Stomach (tissue), 8 donors: ENCODE measurements at regions not wholly inside any gene's neighbourhood (a gene's known extent, or its start where the extent isn't known, plus 50 kb on each side); places are given as distances from the start of the nearest gene placed in this dataset.

Experiments
- DNase-seq, 2 donors: peaks; one replicate each; pipeline versions ENCODE4 v3.0.0 to v3.0.0-alpha.2; 2013 to 2019
- H3K27ac ChIP-seq, 5 donors: fragments of 200-600 bp in 4 of 5; sonication (generic) in 4 of 5; one replicate each; pipeline ENCODE4 v1.5.1; 2013 to 2019; ENCODE audit warnings: mild to moderate bottlenecking in 1 of 5, moderate library complexity in 1 of 5
- H3K27me3 ChIP-seq, 3 donors: fragments of 200-600 bp; sonication (generic); one replicate each; pipeline ENCODE4 v1.5.1; 2017 to 2019; ENCODE audit warnings: mixed run types in 1 of 3
- H3K36me3 ChIP-seq, 4 donors: fragments of 200-600 bp; sonication (generic); 1 replicate in 3 of 4; 2 replicates in 1 of 4; pipeline ENCODE4 v1.5.1; 2016 to 2019
- H3K4me1 ChIP-seq, 4 donors: fragments of 200-600 bp; sonication (generic); one replicate each; pipeline ENCODE4 v1.5.1; 2016 to 2019
- H3K4me3 ChIP-seq, 4 donors: fragments of 200-600 bp; sonication (generic) in 3 of 4; one replicate each; pipeline ENCODE4 v1.5.1; 2016 to 2019; ENCODE audit warnings: mild to moderate bottlenecking in 1 of 4
- H3K9me3 ChIP-seq, 4 donors: fragments of 200-600 bp; sonication (generic); one replicate each; pipeline ENCODE4 v1.5.1; 2016 to 2019
- CTCF ChIP-seq, 7 experiments: fragments of 450-650 bp in 4 of 7; fragments of 200-600 bp in 3 of 7; sonication (generic) in 3 of 7; IDR thresholded peaks; one replicate each; pipeline ENCODE4 v1.5.1; 2016 to 2019; ENCODE audit warnings: antibody characterized with exemption in 7 of 7, control low read depth in 2 of 7, mild to moderate bottlenecking in 1 of 7
- EP300 ChIP-seq: sonication (generic); formaldehyde crosslinking; IDR thresholded peaks from one replicate; pipeline ENCODE4 v1.6.1; 2017; ENCODE audit warnings: antibody characterized with exemption
- POLR2A ChIP-seq, 4 donors: fragments of 450-650 bp; IDR thresholded peaks; one replicate each; pipeline ENCODE4 v1.6.1; 2016; ENCODE audit warnings: antibody characterized with exemption in 4 of 4, control low read depth in 2 of 4, mild to moderate bottlenecking in 1 of 4, moderate library complexity in 1 of 4
- POLR2AphosphoS5 ChIP-seq, 3 donors: sonication (generic); formaldehyde crosslinking; IDR thresholded peaks; one replicate each; pipeline ENCODE4 v1.6.1; 2016; ENCODE audit warnings: antibody characterized with exemption in 3 of 3
- WGBS, 5 donors: extraction: QIAGEN DNeasy Blood & Tissue Kit in 3 of 5; methylation state at CpG; one replicate each; pipeline versions ENCODE4 v1.1.5 to v1.1.7; 2013 to 2018; 5-methylcytosine and 5-hydroxymethylcytosine counted together
- intact Hi-C: fragments of 100-400 bp; cut with DNase I; formaldehyde crosslinking; loops from one replicate; pipeline ENCODE4 v1.15.1; 2023; ENCODE audit warnings: low total_unique reads
- donor health status: healthy with polysubstance abuse.
- donor health status: Bipolar disorder and iron deficiency.
- donor health status: healthy.

GRCh38 chr13:105232006-105232405, 1303.5 kb downstream of the EFNB2 start:
- intact Hi-C loops: no loop called here
- WGBS, 5 donors: 88 to 91% (median 89%) methylated on average over 7 of the region's 7 CpGs
- H3K27me3 ChIP-seq: no peaks in the 10 kb centered on the region
- H3K27ac ChIP-seq: no peak overlapping the region
- no peaks in the 10 kb centered on the region for H3K36me3 ChIP-seq
- DNase-seq: no peak
- H3K4me1 ChIP-seq: no peaks in the 10 kb centered on the region
- no peaks in the 10 kb centered on the region for H3K9me3 ChIP-seq
- TF ChIP-seq CTCF (IDR thresholded peaks at IDR 0.05): no peak
- TF ChIP-seq EP300: no peak
- TF ChIP-seq POLR2AphosphoS5 (IDR thresholded peaks at IDR 0.05): no peak
- TF ChIP-seq POLR2A (IDR thresholded peaks at IDR 0.05): no peak
- H3K4me3 ChIP-seq: no peak overlapping the region

GRCh38 chr13:105231579-105231978, 1303.9 kb downstream of the EFNB2 start:
- H3K27me3 ChIP-seq: no peaks in the 10 kb centered on the region
- 75 to 89% (median 88%) methylated on average over 2 of the region's 2 CpGs for WGBS, 5 donors
- no peak overlapping the region for H3K4me3 ChIP-seq
- TF ChIP-seq EP300 (no peak), POLR2A (IDR thresholded peaks at IDR 0.05) (no peak), CTCF (IDR thresholded peaks at IDR 0.05) (no peak), POLR2AphosphoS5 (IDR thresholded peaks at IDR 0.05) (no peak)
- no peaks in the 10 kb centered on the region for H3K36me3 ChIP-seq
- no peak overlapping the region for H3K27ac ChIP-seq
- intact Hi-C loops: no loop called here
- H3K4me1 ChIP-seq: no peaks in the 10 kb centered on the region
- no peaks in the 10 kb centered on the region for H3K9me3 ChIP-seq
- DNase-seq: no peak

GRCh38 chr13:105220881-105221280, 1314.6 kb downstream of the EFNB2 start:
- Histone ChIP-seq H3K27me3 (no peaks in the 10 kb centered on the region), H3K9me3 (no peaks in the 10 kb centered on the region), H3K4me1 (no peaks in the 10 kb centered on the region), H3K36me3 (no peaks in the 10 kb centered on the region), H3K4me3 (no peak overlapping the region), H3K27ac (no peak overlapping the region)
- intact Hi-C loops: no loop called here
- 70 to 85% (median 81%) methylated on average over 4 of the region's 4 CpGs for WGBS, 5 donors
- DNase-seq: no peak
- TF ChIP-seq POLR2AphosphoS5 (IDR thresholded peaks at IDR 0.05) (no peak), POLR2A (IDR thresholded peaks at IDR 0.05) (no peak), CTCF (IDR thresholded peaks at IDR 0.05) (no peak), EP300 (no peak)

- WGBS, 5 donors: 82 to 94% (median 90%) methylated on average over 8 of the region's 8 CpGs
- Histone ChIP-seq H3K4me3 (no peak overlapping the region), H3K9me3 (no peaks in the 10 kb centered on the region), H3K27me3 (no peaks in the 10 kb centered on the region), H3K27ac (no peak overlapping the region), H3K4me1 (no peaks in the 10 kb centered on the region), H3K36me3 (no peaks in the 10 kb centered on the region)
- intact Hi-C loops: no loop called here
- TF ChIP-seq CTCF (IDR thresholded peaks at IDR 0.05): no peak
- TF ChIP-seq EP300: no peak
- no peak for TF ChIP-seq POLR2A (IDR thresholded peaks at IDR 0.05)
- no peak for TF ChIP-seq POLR2AphosphoS5 (IDR thresholded peaks at IDR 0.05)
- no peak for DNase-seq
Measured at GRCh38 chr13:105220063-105220462, 1315.4 kb downstream of the EFNB2 start.
